Breast epithelium (tissue), 4 donors: ENCODE measurements at regions not wholly inside any gene's neighbourhood (a gene's known extent, or its start where the extent isn't known, plus 50 kb on each side); places are given as distances from the start of the nearest gene placed in this dataset.

ENCODE experiments used
- DNase-seq, 2 donors: peaks; one replicate each; pipeline ENCODE4 v3.0.0-alpha.2; 2019; ENCODE audit warnings: low spot score in 2 of 2
- H3K27ac ChIP-seq, 2 donors: fragments of 200-600 bp; sonication (generic) in 1 of 2; one replicate each; pipeline ENCODE4 v1.5.1; 2016 to 2019; ENCODE audit warnings: mild to moderate bottlenecking in 1 of 2
- H3K27me3 ChIP-seq, 2 donors: fragments of 200-600 bp; sonication (generic) in 1 of 2; one replicate each; pipeline versions ENCODE4 v1.5.1 to v1.6.0; 2017 to 2019; ENCODE audit warnings: control low read depth in 1 of 2, mild to moderate bottlenecking in 1 of 2
- H3K36me3 ChIP-seq: fragments of 200-600 bp; one replicate; pipeline ENCODE4 v1.5.1; 2019
- H3K4me1 ChIP-seq, 2 donors: fragments of 200-600 bp; sonication (generic); one replicate each; pipeline ENCODE4 v1.5.1; 2016 to 2019; ENCODE audit warnings: control low read depth in 1 of 2
- H3K4me3 ChIP-seq, 3 donors: fragments of 200-600 bp; sonication (generic); 1 replicate in 2 of 3; 2 replicates in 1 of 3; pipeline ENCODE4 v1.5.1; 2016 to 2019; ENCODE audit warnings: mild to moderate bottlenecking in 3 of 3, moderate library complexity in 2 of 3
- H3K9me3 ChIP-seq, 2 donors: fragments of 200-600 bp; sonication (generic) in 1 of 2; one replicate each; pipeline ENCODE4 v1.5.1; 2016 to 2019; ENCODE audit warnings: control low read depth in 1 of 2
- POLR2A ChIP-seq: fragments of 450-650 bp; IDR thresholded peaks from one replicate; pipeline ENCODE4 v1.6.1; 2016; ENCODE audit warnings: antibody characterized with exemption, mild to moderate bottlenecking, moderate library complexity
- POLR2AphosphoS5 ChIP-seq, 3 donors: sonication (generic); formaldehyde crosslinking; IDR thresholded peaks; one replicate each; pipeline ENCODE4 v1.6.1; 2017; ENCODE audit warnings: antibody characterized with exemption in 3 of 3
- intact Hi-C: fragments of 100-400 bp; cut with DNase I; formaldehyde crosslinking; loops from one replicate; pipeline ENCODE4 v1.15.1; 2023; ENCODE audit warnings: low total_unique reads
- TF ChIP-seq, protein P1 (sequence below), 3 donors: fragments of 450-650 bp; IDR thresholded peaks; one replicate each; pipeline ENCODE4 v1.5.1; 2016 to 2017; ENCODE audit warnings: antibody characterized with exemption in 3 of 3, mild to moderate bottlenecking in 3 of 3, moderate library complexity in 3 of 3

- TF ChIP-seq, protein P1, sequence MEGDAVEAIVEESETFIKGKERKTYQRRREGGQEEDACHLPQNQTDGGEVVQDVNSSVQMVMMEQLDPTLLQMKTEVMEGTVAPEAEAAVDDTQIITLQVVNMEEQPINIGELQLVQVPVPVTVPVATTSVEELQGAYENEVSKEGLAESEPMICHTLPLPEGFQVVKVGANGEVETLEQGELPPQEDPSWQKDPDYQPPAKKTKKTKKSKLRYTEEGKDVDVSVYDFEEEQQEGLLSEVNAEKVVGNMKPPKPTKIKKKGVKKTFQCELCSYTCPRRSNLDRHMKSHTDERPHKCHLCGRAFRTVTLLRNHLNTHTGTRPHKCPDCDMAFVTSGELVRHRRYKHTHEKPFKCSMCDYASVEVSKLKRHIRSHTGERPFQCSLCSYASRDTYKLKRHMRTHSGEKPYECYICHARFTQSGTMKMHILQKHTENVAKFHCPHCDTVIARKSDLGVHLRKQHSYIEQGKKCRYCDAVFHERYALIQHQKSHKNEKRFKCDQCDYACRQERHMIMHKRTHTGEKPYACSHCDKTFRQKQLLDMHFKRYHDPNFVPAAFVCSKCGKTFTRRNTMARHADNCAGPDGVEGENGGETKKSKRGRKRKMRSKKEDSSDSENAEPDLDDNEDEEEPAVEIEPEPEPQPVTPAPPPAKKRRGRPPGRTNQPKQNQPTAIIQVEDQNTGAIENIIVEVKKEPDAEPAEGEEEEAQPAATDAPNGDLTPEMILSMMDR (IDR thresholded peaks at IDR 0.05), result no peak
- TF ChIP-seq POLR2AphosphoS5 (IDR thresholded peaks at IDR 0.05), result no peak
- no peak for TF ChIP-seq POLR2A
- H3K4me3 ChIP-seq, result no peak overlapping the region
- no peak overlapping the region for H3K27ac ChIP-seq
- H3K9me3 ChIP-seq, result no peaks in the 10 kb centered on the region
- intact Hi-C loops, result no loop called here
- H3K27me3 ChIP-seq, result no peaks in the 10 kb centered on the region
- no peaks in the 10 kb centered on the region for H3K36me3 ChIP-seq
- no peak for DNase-seq
- H3K4me1 ChIP-seq, result no peaks in the 10 kb centered on the region
These were observed 329.3 kb downstream of the ACTL7B start for GRCh38 chr9:108526518-108526917.

- no peak for DNase-seq
- TF ChIP-seq POLR2A, result no peak
- TF ChIP-seq POLR2AphosphoS5 (IDR thresholded peaks at IDR 0.05), result peak in 1 of 3 donors; percentile 57
- H3K4me3 ChIP-seq, result no peak overlapping the region
- H3K36me3 ChIP-seq, result no peaks in the 10 kb centered on the region
- H3K27me3 ChIP-seq, result no peaks in the 10 kb centered on the region
- H3K4me1 ChIP-seq, result no peaks in the 10 kb centered on the region
- no peaks in the 10 kb centered on the region for H3K9me3 ChIP-seq
- no peak overlapping the region for H3K27ac ChIP-seq
- intact Hi-C loops, result no loop called here
These were observed 330.6 kb downstream of the ACTL7B start for GRCh38 chr9:108525186-108525585.

DNA sequence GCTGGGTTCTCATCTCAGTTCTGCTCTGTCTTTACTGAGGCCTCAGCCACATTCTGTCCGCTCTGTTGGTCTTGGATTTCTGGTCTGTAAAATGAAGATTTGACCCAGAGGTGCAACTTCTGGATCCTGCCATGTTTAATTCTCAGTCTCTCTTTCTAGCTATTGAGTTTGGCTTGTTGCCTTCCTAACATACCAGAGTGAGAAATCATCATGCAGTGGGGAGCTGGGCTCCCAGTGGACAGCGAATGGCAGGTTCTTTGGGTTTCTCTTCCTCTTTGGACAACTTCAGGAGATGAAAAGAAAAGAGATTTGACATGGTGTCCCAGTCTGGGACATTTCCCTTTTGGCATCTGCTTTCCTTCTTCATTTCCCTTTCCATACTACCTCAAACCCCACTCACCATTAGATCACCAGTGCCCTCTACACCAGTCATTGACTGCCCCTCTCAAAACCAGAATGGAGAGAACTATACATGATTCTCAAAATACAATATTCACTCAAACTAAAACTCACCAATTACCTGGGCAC, 334.7 kb downstream of the ACTL7B start:
- TF ChIP-seq POLR2AphosphoS5 (IDR thresholded peaks at IDR 0.05) (no peak), POLR2A (no peak)
- TF ChIP-seq, protein P1 (IDR thresholded peaks at IDR 0.05), result no peak
- Histone ChIP-seq H3K9me3 (no peaks in the 10 kb centered on the region), H3K27me3 (no peaks in the 10 kb centered on the region), H3K27ac (no peak overlapping the region), H3K36me3 (no peaks in the 10 kb centered on the region), H3K4me1 (no peaks in the 10 kb centered on the region), H3K4me3 (no peak overlapping the region)
- intact Hi-C loops, result no loop called here
- DNase-seq, result no peak

DNA sequence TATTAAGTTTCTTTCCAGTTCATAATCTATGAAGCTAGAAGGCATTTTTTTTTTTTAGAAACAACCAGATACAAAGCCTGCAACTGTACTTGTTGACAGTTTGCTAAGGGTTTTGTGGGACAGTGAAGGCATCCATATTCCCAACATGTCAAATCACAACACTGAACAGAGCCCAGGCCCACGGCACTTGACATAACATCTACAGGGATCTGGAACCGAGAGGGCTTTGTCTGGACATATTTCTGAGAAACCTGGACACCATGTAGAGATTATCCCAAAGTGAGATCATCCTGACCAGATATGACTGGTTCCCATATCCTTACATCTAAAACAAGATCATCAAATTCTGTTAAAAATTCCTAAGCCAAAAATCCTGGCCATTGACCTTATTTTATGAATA, 336.3 kb downstream of the ACTL7B start:
- Histone ChIP-seq H3K36me3 (no peaks in the 10 kb centered on the region), H3K27me3 (no peaks in the 10 kb centered on the region), H3K27ac (no peak overlapping the region), H3K4me1 (no peaks in the 10 kb centered on the region), H3K4me3 (no peak overlapping the region), H3K9me3 (no peaks in the 10 kb centered on the region)
- TF ChIP-seq, protein P1 (IDR thresholded peaks at IDR 0.05), result no peak
- TF ChIP-seq POLR2A (no peak), POLR2AphosphoS5 (IDR thresholded peaks at IDR 0.05) (no peak)
- intact Hi-C loops, result no loop called here
- DNase-seq, result no peak

GRCh38 chr9:108517651-108518365, 338.0 kb downstream of the ACTL7B start:
- DNase-seq, result no peak
- intact Hi-C loops, result no loop called here
- TF ChIP-seq, protein P1 (IDR thresholded peaks at IDR 0.05), result no peak
- no peak for TF ChIP-seq POLR2A
- no peak for TF ChIP-seq POLR2AphosphoS5 (IDR thresholded peaks at IDR 0.05)
- no peaks in the 10 kb centered on the region for H3K27me3 ChIP-seq
- H3K36me3 ChIP-seq, result no peaks in the 10 kb centered on the region
- H3K4me3 ChIP-seq, result no peak overlapping the region
- no peak overlapping the region for H3K27ac ChIP-seq
- H3K9me3 ChIP-seq, result no peaks in the 10 kb centered on the region
- no peaks in the 10 kb centered on the region for H3K4me1 ChIP-seq
